ENCODE measurements at regions not wholly inside any gene's neighbourhood (a gene's known extent, or its start where the extent isn't known, plus 50 kb on each side); places are given as distances from the start of the nearest gene placed in this dataset.

GRCh38 chr4:54495641-54496040 is 162.1 kb upstream of the KIT start:
- TF ChIP-seq GABPA (IDR thresholded peaks at IDR 0.05; ENCODE audit: low read depth) (no peak), POLR2A (IDR thresholded peaks at IDR 0.05; ENCODE audit: low read depth, low read length) (no peak), NRF1 (conservative IDR thresholded peaks at IDR 0.05; ENCODE audit: low read depth, low read length) (no peak), CTCF (IDR thresholded peaks at IDR 0.05 in 2 of 3, conservative IDR thresholded peaks at IDR 0.05 in 1 of 3; ENCODE audit: control insufficient read depth in 2 of 3, extremely low read depth in 1 of 3, insufficient read depth in 1 of 3, low read depth in 3 of 3, low read length in 3 of 3) (no peak), REST (IDR thresholded peaks at IDR 0.05; ENCODE audit: low read depth, low read length) (no peak), CEBPZ (IDR thresholded peaks at IDR 0.05; ENCODE audit: low read depth, low read length) (no peak), USF2 (IDR thresholded peaks at IDR 0.05; ENCODE audit: borderline replicate concordance, low read depth, low read length) (no peak), TARDBP (IDR thresholded peaks at IDR 0.05; ENCODE audit: borderline replicate concordance) (no peak), POLR2AphosphoS5 (IDR thresholded peaks at IDR 0.05; ENCODE audit: low read length) (no peak), YY1 (IDR thresholded peaks at IDR 0.05; ENCODE audit: low read depth, low read length) (no peak), ETV6 (conservative IDR thresholded peaks at IDR 0.05 in 1 of 2, IDR thresholded peaks at IDR 0.05 in 1 of 2; ENCODE audit: borderline replicate concordance in 1 of 2, low read depth in 1 of 2) (no peak), ESRRA (IDR thresholded peaks at IDR 0.05; ENCODE audit: low read length) (no peak), ZBTB33 (IDR thresholded peaks at IDR 0.05) (no peak)

All from GM12878 (cell line).